COLO668 (cell line): ENCODE measurements at regions not wholly inside any gene's neighbourhood (a gene's known extent, or its start where the extent isn't known, plus 50 kb on each side); places are given as distances from the start of the nearest gene placed in this dataset.

Experiments used
- DNase-seq: peaks from one replicate; lab custom pipeline; 2025; ENCODE audit not compliant: unreplicated experiment; lab: John Stamatoyannopoulos, UW

DNA sequence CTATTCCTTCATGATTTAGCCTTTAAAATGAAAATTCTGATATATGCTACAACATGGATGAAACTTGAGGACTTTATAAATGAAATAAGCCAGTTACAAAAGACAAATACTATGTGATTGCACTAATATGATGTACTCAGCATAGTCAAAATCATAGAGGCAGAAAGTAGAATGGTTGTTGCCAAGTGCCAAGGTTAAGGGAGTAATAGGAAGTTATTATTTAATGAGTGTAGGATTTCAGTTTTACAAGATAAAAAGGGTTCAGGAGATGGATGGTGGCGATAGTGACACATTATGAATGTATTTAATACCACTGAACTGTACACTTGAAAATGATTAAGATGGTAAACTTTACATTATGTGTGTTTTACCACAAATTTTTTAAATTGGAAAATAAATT, 73.1 kb upstream of the FMN2 start:
- no peak for DNase-seq

DNA sequence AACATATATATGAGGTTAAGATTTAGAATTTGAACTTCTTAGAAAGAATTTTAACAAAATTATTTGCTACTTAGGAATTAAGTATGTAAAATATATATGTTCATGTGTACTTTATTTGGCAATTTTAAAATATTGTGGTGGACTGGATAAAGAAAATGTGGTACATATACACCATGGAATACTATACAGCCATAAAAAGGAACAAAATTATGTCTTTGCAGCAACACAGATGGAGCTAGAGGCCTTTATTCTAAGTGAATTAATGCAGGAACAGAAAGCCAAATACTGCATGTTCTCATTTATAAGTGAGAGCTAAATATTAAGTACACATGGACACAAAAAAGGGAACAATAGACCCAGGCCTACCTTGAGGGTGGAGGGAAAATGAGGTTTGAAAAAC, 72.2 kb upstream of the FMN2 start:
- DNase-seq = no peak

DNA sequence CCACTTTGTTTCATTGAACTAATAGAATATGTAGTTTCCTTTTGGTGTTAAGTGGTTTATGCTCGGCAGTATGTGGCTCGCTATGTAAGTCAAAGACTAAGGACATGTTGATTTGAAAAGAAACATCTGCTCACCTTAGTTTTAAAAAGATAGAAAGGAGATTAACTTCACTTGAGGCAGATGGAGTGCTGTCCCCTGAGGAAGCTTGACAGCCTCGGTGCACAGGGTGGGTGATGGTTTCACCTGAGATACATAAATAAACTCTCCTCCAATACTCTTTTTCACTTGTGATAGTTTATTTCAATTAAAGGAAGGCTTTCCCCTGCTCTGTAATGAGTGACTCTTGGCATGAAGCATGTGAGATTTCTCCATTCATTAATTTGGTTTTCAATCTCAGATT, 70.8 kb upstream of the FMN2 start:
- no peak for DNase-seq

DNA sequence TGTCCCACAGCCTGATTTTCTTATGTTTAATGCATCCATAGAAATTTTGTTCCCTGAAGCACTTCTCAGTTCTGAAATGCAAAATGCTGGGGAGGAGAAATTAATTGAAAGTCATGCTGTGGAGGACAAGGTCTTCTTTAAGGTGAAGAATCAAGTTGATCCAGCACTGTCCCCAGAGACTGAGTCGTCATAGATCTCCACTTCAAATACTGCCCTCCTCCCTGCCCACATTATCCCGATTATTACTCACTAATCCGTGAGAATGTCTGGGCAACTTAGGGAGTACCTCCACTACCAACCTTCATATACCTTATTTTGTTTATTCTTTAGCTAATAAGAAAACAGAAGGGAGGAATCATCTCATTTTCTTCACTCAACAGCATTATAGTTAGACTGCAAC, 70.0 kb upstream of the FMN2 start:
- DNase-seq = no peak

DNA sequence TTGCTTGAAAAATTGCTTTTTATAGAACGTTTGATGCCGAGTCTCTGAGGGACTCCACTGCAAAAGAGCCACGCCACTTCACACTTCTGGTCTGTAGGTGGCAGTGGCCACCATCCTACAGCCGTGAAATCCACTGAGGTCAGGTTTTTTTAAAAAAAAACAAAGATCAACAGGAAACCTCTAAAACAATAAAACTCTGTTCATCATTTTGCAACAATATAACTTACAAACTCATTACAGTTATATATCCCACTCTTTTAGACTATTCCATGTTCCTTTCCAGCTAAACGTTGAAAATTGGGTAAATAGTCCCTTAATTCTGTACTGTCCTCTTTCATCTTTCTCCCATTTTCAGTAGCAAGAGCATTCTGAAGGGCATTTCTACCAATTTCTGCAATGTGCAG, 64.6 kb upstream of the FMN2 start:
- peak; percentile 41 for DNase-seq

DNA sequence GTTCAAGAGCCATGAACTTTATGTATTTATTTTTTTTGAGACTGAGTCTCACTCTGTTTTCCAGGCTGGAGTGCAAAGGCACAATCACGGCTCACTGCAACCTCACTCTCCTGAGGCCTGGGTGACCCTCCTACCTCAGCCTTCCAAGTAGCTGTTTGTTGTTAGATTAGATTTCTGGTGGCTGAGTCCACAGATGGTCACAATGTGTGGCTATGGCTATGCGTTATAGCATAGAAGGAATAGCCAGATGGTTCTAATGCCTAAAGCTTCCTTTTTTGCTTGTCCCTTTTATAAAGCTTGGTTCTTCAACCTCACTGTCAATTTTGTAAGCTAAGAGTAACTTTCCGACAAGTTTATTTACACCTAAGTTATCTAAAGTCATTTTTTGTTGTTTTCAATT, 62.3 kb upstream of the FMN2 start:
- DNase-seq = no peak

DNA sequence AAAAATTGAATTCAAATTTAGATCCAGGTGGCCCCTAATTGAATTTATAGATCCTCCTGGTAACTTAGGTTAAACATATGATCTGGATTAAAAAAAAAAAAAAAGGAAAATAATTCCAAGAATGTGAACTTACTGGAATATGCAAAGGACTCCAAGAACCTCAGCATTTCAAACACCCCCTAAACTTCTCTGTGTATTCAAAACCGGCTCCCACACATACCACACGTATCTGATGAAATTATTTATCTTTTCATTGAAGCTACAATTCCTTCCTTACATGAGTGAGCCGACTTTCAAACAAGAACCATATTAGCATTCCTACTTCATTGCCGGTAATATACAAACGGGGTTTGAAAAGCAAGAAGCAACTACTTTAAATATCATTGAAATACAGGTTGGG, 61.4 kb upstream of the FMN2 start:
- no peak for DNase-seq

DNA sequence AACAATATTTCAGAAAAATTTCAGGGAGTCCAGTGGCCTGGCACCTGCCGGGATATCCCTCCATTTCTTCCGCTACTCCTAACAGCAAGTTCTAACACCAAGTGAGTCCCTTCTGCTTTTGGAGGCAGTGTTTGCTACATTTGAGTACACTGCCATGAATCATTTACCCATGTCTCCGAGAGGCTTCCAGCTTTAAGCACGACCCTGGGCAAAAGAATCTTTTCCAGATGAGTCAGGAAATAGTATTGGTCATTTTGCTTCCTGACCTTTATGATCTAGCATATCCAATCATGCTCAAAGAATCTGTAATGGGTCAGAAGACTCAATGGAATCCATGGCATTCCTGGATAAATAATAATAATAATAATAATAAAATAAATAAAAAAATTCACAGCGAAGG, 60.7 kb upstream of the FMN2 start:
- DNase-seq = no peak

DNA sequence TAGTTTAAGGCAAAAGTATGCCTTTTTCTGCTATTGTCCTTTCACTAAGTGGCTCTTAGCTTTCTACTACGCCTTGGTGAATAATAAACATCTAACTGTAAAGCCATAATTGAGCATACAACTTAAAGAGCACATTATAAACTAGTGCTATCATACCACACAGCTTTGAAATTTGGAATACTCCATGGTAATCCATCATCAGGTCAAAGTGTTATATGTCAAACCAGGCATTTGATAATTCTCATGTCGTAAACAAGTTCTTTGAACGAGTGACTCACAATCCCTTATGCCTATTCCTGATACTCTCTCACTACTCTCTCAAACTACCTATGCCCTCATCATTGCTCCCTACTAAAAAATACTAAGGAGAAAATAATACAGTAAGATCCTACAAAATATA, 60.3 kb upstream of the FMN2 start:
- no peak for DNase-seq

DNA sequence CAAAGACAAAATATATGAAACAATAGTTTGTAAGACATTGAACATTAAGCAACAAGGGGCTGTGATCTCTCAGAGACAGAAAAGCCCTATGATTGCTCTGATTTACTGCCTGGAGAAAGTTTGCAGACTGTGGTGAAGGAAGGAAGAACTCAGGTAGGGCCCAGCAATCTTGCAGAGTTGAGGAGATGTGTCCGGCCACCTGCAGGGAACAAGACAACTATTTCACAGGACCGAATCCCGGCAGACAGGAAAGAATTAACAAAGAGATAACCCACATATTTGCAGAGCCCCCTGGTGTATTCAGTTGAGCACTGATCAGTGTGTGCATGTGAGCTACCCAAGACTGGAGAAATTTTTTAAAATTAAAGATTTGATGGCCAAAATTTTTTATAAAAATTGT, 58.3 kb upstream of the FMN2 start:
- DNase-seq = no peak

DNA sequence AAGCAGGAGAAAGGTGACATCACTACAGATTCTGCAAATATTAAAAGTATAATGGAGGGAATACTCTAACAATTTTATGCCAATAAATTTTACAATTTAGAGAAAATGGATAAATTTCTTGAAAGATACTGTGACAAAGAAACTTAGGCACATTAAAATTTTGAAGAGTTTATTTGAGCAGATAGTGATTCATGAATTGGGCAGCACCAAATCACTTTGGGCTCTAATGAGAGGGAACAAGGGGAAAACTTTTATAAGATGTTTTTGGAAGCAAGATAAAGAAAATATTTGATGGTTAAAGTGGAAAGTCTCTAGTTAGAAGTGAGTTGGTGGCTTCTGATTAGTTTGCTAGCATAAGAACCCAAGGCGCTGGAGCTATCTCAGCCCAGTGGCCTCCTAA, 55.2 kb upstream of the FMN2 start:
- no peak for DNase-seq
